Common myeloid progenitor, CD34-positive (primary cell): ENCODE measurements at regions not wholly inside any gene's neighbourhood (a gene's known extent, or its start where the extent isn't known, plus 50 kb on each side); places are given as distances from the start of the nearest gene placed in this dataset.

Experiments used
- CTCF ChIA-PET: fragments of 350-600 bp; sonication (Branson Sonifier 250); formaldehyde crosslinking; loops from one replicate; lab custom pipeline; 2021; ENCODE audit warnings: antibody characterized with exemption; lab: Charles Lee
- POLR2A ChIA-PET: fragments of 350-600 bp; sonication (Branson Sonifier 250); formaldehyde crosslinking; loops from one replicate; lab custom pipeline; 2021; ENCODE audit warnings: antibody characterized with exemption; lab: Charles Lee
- DNase-seq, 3 donors: peaks; one replicate each; pipeline versions ENCODE4 v3.0.0 to v3.0.0-alpha.2; 2013
- H3K27ac ChIP-seq, 2 experiments: 1 replicate in 1 of 2; 2 replicates in 1 of 2; pipeline ENCODE4 v1.7.0; 2013; ENCODE audit warnings: inconsistent platforms in 2 of 2, low read length in 2 of 2, mild to moderate bottlenecking in 2 of 2, low read depth in 1 of 2, moderate library complexity in 1 of 2; ENCODE audit not compliant: severe bottlenecking in 2 of 2, insufficient read depth in 1 of 2, poor library complexity in 1 of 2
- H3K27me3 ChIP-seq, 5 experiments: replicated peaks in 2 of 5; 1 replicate in 3 of 5; 2 replicates in 2 of 5; pipeline versions ENCODE4 v1.6.1 to v1.7.0; 2013; ENCODE audit warnings: low read length in 4 of 5, mild to moderate bottlenecking in 2 of 5, moderate library complexity in 2 of 5, inconsistent platforms in 1 of 5; ENCODE audit not compliant: insufficient read depth in 5 of 5, control insufficient read depth in 4 of 5
- H3K36me3 ChIP-seq, 4 experiments: 1 replicate in 2 of 4; 2 replicates in 2 of 4; pipeline versions ENCODE4 v1.6.1 to v1.7.0; 2013; ENCODE audit warnings: low read length in 3 of 4, control low read depth in 1 of 4, mild to moderate bottlenecking in 1 of 4; ENCODE audit not compliant: control insufficient read depth in 4 of 4, insufficient read depth in 4 of 4
- H3K4me1 ChIP-seq, 4 experiments: 1 replicate in 3 of 4; 2 replicates in 1 of 4; pipeline versions ENCODE4 v1.6.1 to v1.7.1; 2013; ENCODE audit warnings: low read length in 3 of 4, mild to moderate bottlenecking in 3 of 4, control low read depth in 1 of 4, inconsistent platforms in 1 of 4, moderate library complexity in 1 of 4; ENCODE audit not compliant: control insufficient read depth in 4 of 4, insufficient read depth in 4 of 4; ENCODE audit errors: control extremely low read depth in 1 of 4
- H3K4me3 ChIP-seq, 7 experiments: 1 replicate in 4 of 7; 2 replicates in 3 of 7; pipeline versions ENCODE4 v1.5.1 to v1.7.0; 2013; ENCODE audit warnings: mild to moderate bottlenecking in 7 of 7, low read length in 6 of 7, moderate library complexity in 6 of 7, inconsistent platforms in 2 of 7, low read depth in 2 of 7, control low read depth in 1 of 7; ENCODE audit not compliant: insufficient read depth in 4 of 7, control insufficient read depth in 1 of 7; ENCODE audit errors: extremely low read depth in 1 of 7
- H3K9me3 ChIP-seq, 5 experiments: 1 replicate in 4 of 5; 2 replicates in 1 of 5; pipeline versions ENCODE4 v1.6.1 to v1.7.1; 2013; ENCODE audit warnings: low read length in 4 of 5, mild to moderate bottlenecking in 2 of 5, inconsistent platforms in 1 of 5, low read depth in 1 of 5, moderate library complexity in 1 of 5; ENCODE audit not compliant: control insufficient read depth in 4 of 5, insufficient read depth in 2 of 5; ENCODE audit errors: control extremely low read depth in 1 of 5
- WGBS: methylation state at CpG from one replicate; pipeline ENCODE4 v1.1.5; 2013; ENCODE audit not compliant: insufficient coverage; 5-methylcytosine and 5-hydroxymethylcytosine counted together

GRCh38 chr10:27451054-27451453 lies 53.0 kb upstream of the RAB18 start:
- WGBS: 90% methylated on average over 4 of the region's 6 CpGs
- Histone ChIP-seq H3K27ac (no peak overlapping the region), H3K4me1 (peaks cover 3 to 32% (median 12%) of the 10 kb centered on the region in 4 experiments), H3K27me3 (no peaks in the 10 kb centered on the region), H3K4me3 (no peak overlapping the region), H3K36me3 (no peaks in the 10 kb centered on the region), H3K9me3 (no peaks in the 10 kb centered on the region)
- no peak for DNase-seq
- CTCF ChIA-PET: interaction anchor here (1.1 kb wide), 1 partner anchor 207 kb away, joined by 3 read pairs; no protein-coding TSS in a partner anchor
- POLR2A ChIA-PET: no interaction called here

- ChIA-PET POLR2A (no interaction called here), CTCF (interaction anchor here (1.1 kb wide), 1 partner anchor 208 kb away, joined by 3 read pairs; no protein-coding TSS in a partner anchor)
- Histone ChIP-seq H3K4me3 (no peak overlapping the region), H3K4me1 (peaks cover 3 to 32% (median 12%) of the 10 kb centered on the region in 4 experiments), H3K27ac (no peak overlapping the region), H3K36me3 (no peaks in the 10 kb centered on the region), H3K9me3 (no peaks in the 10 kb centered on the region), H3K27me3 (no peaks in the 10 kb centered on the region)
- peak in 2 of 3 donors; percentile 37 to 51 for DNase-seq
Measured at GRCh38 chr10:27450225-27450624, 53.9 kb upstream of the RAB18 start.

GRCh38 chr10:27449571-27449970 lies 54.5 kb upstream of the RAB18 start:
- no peaks in the 10 kb centered on the region for H3K27me3 ChIP-seq
- H3K4me1 ChIP-seq: peaks cover 3 to 32% (median 12%) of the 10 kb centered on the region in 4 experiments
- no peak overlapping the region for H3K27ac ChIP-seq
- no peak overlapping the region for H3K4me3 ChIP-seq
- POLR2A ChIA-PET: no interaction called here
- no peaks in the 10 kb centered on the region for H3K9me3 ChIP-seq
- CTCF ChIA-PET: no interaction called here
- WGBS: 98% methylated on average over 4 of the region's 4 CpGs
- no peak for DNase-seq
- no peaks in the 10 kb centered on the region for H3K36me3 ChIP-seq

- Histone ChIP-seq H3K4me3 (no peak overlapping the region), H3K27me3 (no peaks in the 10 kb centered on the region), H3K36me3 (no peaks in the 10 kb centered on the region), H3K27ac (no peak overlapping the region), H3K4me1 (peaks cover 3 to 32% (median 12%) of the 10 kb centered on the region in 4 experiments), H3K9me3 (no peaks in the 10 kb centered on the region)
- WGBS: 81% methylated on average over 2 of the region's 2 CpGs
- ChIA-PET POLR2A (no interaction called here), CTCF (interaction anchor here (0.9 to 3.1 kb wide), 3 partner anchors 10 to 84 kb away, joined by 3 to 14 read pairs (median 3); no protein-coding TSS in a partner anchor)
- peak in 2 of 3 donors; percentile 29 to 33 for DNase-seq
Measured at GRCh38 chr10:27448921-27449320, 55.2 kb upstream of the RAB18 start.

GRCh38 chr10:27447540-27447939 lies 56.6 kb upstream of the RAB18 start:
- Histone ChIP-seq H3K4me1 (peaks cover 3 to 29% (median 10%) of the 10 kb centered on the region in 4 experiments), H3K9me3 (no peaks in the 10 kb centered on the region), H3K4me3 (no peak overlapping the region), H3K27me3 (no peaks in the 10 kb centered on the region), H3K27ac (no peak overlapping the region), H3K36me3 (no peaks in the 10 kb centered on the region)
- 25% methylated on average over 3 of the region's 3 CpGs for WGBS
- DNase-seq: peak; percentile 14 to 54 (median 45)
- ChIA-PET POLR2A (interaction anchor here (1.0 kb wide), 1 partner anchor 93 kb away, joined by 3 read pairs; no protein-coding TSS in a partner anchor), CTCF (interaction anchor here (0.6 to 3.1 kb wide), 9 partner anchors 12 to 1115 kb away, joined by 3 to 14 read pairs (median 4); partner anchors contain the start of gene RAB18)

GRCh38 chr10:27446091-27446918 lies 57.8 kb upstream of the RAB18 start:
- H3K27ac ChIP-seq: no peak overlapping the region

GRCh38 chr10:27445070-27445469 lies 59.0 kb upstream of the RAB18 start:
- Histone ChIP-seq H3K27ac (no peak overlapping the region), H3K36me3 (no peaks in the 10 kb centered on the region), H3K27me3 (no peaks in the 10 kb centered on the region), H3K9me3 (no peaks in the 10 kb centered on the region), H3K4me1 (peaks cover 3 to 29% (median 9%) of the 10 kb centered on the region in 4 experiments), H3K4me3 (no peak overlapping the region)
- CTCF ChIA-PET: interaction anchor here (1.2 to 2.1 kb wide), 7 partner anchors 9 to 797 kb away, joined by 3 to 9 read pairs (median 4); partner anchors contain the start of gene RAB18
- 80% methylated on average over 1 of the region's 5 CpGs for WGBS
- POLR2A ChIA-PET: no interaction called here
- no peak for DNase-seq

More at GRCh38 chr10:27446091-27446918, 57.8 kb upstream of the RAB18 start:
- no peaks in the 10 kb centered on the region for H3K27me3 ChIP-seq
- peak; percentile 41 to 59 (median 58) for DNase-seq
- CTCF ChIA-PET: interaction anchor here (0.7 to 3.1 kb wide), 11 partner anchors 10 to 795 kb away, joined by 3 to 14 read pairs (median 5); partner anchors contain the start of gene RAB18
- no peaks in the 10 kb centered on the region for H3K9me3 ChIP-seq
- POLR2A ChIA-PET: no interaction called here
- 0% methylated on average over 1 of the region's 5 CpGs for WGBS
- H3K36me3 ChIP-seq: no peaks in the 10 kb centered on the region
- H3K4me1 ChIP-seq: peaks cover 3 to 29% (median 9%) of the 10 kb centered on the region in 4 experiments
- H3K4me3 ChIP-seq: peak overlapping the region in 1 of 7 experiments; percentile 4
